GM12878 (cell line): ENCODE measurements at regions not wholly inside any gene's neighbourhood (a gene's known extent, or its start where the extent isn't known, plus 50 kb on each side); places are given as distances from the start of the nearest gene placed in this dataset.

Source experiments
- ATAC-seq: fragments of 200-7000 bp; cut with Tn5 transposase; 3 replicates; pipeline ENCODE4 v1.9.1; 2020; ENCODE audit warnings: mild to moderate bottlenecking, moderate library complexity
- BruUV-seq: library from RNA; stranded (reverse); fragments of 400-500 nt; replicated peaks from 2 replicates; lab custom pipeline; 2021; lab: Mats Ljungman, UMichigan
- CTCF ChIA-PET: fragments of 300-600 bp; sonication (Branson Sonifier 250); formaldehyde crosslinking; extraction: SDS; loops from one replicate; lab custom pipeline; 2021; ENCODE audit warnings: inconsistent platforms; lab: Yijun Ruan, JAX
- POLR2A ChIA-PET: fragments of 350-600 bp; formaldehyde crosslinking; extraction: SDS; loops from one replicate; lab custom pipeline; 2021; ENCODE audit warnings: inconsistent platforms; lab: Charles Lee
- RAD21 ChIA-PET: fragments of 300-600 bp; sonication (Branson Sonifier 250); formaldehyde crosslinking; loops from one replicate; lab custom pipeline; 2023; ENCODE audit warnings: antibody characterized with exemption; ENCODE audit not compliant: unreplicated experiment; lab: Charles Lee
- SMC1A ChIA-PET: fragments of 300-600 bp; sonication (Branson Sonifier 250); formaldehyde crosslinking; loops from one replicate; lab custom pipeline; 2023; ENCODE audit not compliant: unreplicated experiment, uncharacterized antibody; lab: Charles Lee
- DNase-seq: peaks from one replicate; pipeline ENCODE4 v3.0.0-alpha.2; 2011; ENCODE audit warnings: low read depth, low spot score
- FAIRE-seq: peaks from 3 replicates; lab custom pipeline; 2011; peaks lifted over from hg19 to GRCh38; lab: Jason Lieb, UNC
- H2AFZ ChIP-seq: 2 replicates; pipeline ENCODE4 v1.6.0; 2011; ENCODE audit warnings: low read depth, low read length, control low read depth; ENCODE audit not compliant: control insufficient read depth
- H3K27ac ChIP-seq: 2 replicates; pipeline ENCODE4 v1.5.1; 2011; ENCODE audit warnings: control low read depth; ENCODE audit not compliant: control insufficient read depth, insufficient read depth
- H3K27me3 ChIP-seq, 2 experiments: replicated peaks in 1 of 2; 2 replicates each; pipeline versions ENCODE4 v1.6.0 to v1.6.1; 2011; ENCODE audit warnings: low read length in 1 of 2; ENCODE audit not compliant: control insufficient read depth in 2 of 2, insufficient read depth in 2 of 2
- H3K36me3 ChIP-seq, 2 experiments: 2 replicates each; pipeline ENCODE4 v1.5.1; 2011; ENCODE audit warnings: low read length in 1 of 2; ENCODE audit not compliant: control insufficient read depth in 2 of 2, insufficient read depth in 2 of 2
- H3K4me1 ChIP-seq: 2 replicates; pipeline ENCODE4 v1.6.1; 2011; ENCODE audit warnings: mild to moderate bottlenecking, low read length, moderate library complexity, mixed read lengths; ENCODE audit not compliant: control insufficient read depth, insufficient read depth
- H3K4me2 ChIP-seq: 2 replicates; pipeline ENCODE4 v1.6.0; 2011; ENCODE audit warnings: control low read depth; ENCODE audit not compliant: control insufficient read depth, insufficient read depth
- H3K4me3 ChIP-seq: fragments of 200-600 bp; sonication (generic); 2 replicates; pipeline ENCODE4 v1.5.1; 2016
- H3K79me2 ChIP-seq: 2 replicates; pipeline ENCODE4 v1.6.0; 2011; ENCODE audit warnings: low read length; ENCODE audit not compliant: control insufficient read depth, insufficient read depth
- H3K9ac ChIP-seq: 2 replicates; pipeline ENCODE4 v1.8.0; 2011; ENCODE audit warnings: low read length, control low read depth, mixed read lengths; ENCODE audit not compliant: control insufficient read depth, insufficient read depth
- H3K9me3 ChIP-seq: replicated peaks from 3 replicates; pipeline ENCODE4 v1.5.1; 2011; ENCODE audit warnings: mild to moderate bottlenecking, low read length; ENCODE audit not compliant: control insufficient read depth, insufficient read depth
- H4K20me1 ChIP-seq: 2 replicates; pipeline ENCODE4 v1.6.0; 2011; ENCODE audit not compliant: control insufficient read depth, insufficient read depth
- CREB1 ChIP-seq: IDR thresholded peaks from 2 replicates; pipeline ENCODE4 v1.6.1; 2012; ENCODE audit warnings: low read depth, mild to moderate bottlenecking, inconsistent platforms
- DPF2 ChIP-seq: fragments of 450-650 bp; IDR thresholded peaks from 2 replicates; pipeline ENCODE4 v1.6.1; 2017; ENCODE audit warnings: mild to moderate bottlenecking
- FOXM1 ChIP-seq: IDR thresholded peaks from 2 replicates; pipeline ENCODE4 v1.6.1; 2012; ENCODE audit warnings: low read depth, mild to moderate bottlenecking, inconsistent platforms, low read length, moderate library complexity
- GABPA ChIP-seq: IDR thresholded peaks from 2 replicates; pipeline ENCODE4 v1.6.1; 2014; ENCODE audit warnings: antibody characterized with exemption, low read depth, mild to moderate bottlenecking, inconsistent platforms
- HCFC1 ChIP-seq: fragments of 150-350 bp; IDR thresholded peaks from 2 replicates; pipeline ENCODE4 v1.6.1; 2014; ENCODE audit warnings: low read length
- IRF5 ChIP-seq: fragments of 450-650 bp; IDR thresholded peaks from 2 replicates; pipeline ENCODE4 v1.6.1; 2017; ENCODE audit warnings: borderline replicate concordance
- MAX ChIP-seq: IDR thresholded peaks from 2 replicates; pipeline ENCODE4 v1.6.1; 2012; ENCODE audit warnings: low read depth, low read length, improper control_type of control experiment
- NBN ChIP-seq: fragments of 450-650 bp; IDR thresholded peaks from 2 replicates; pipeline ENCODE4 v1.6.1; 2016
- NR2C1 ChIP-seq: fragments of 450-650 bp; IDR thresholded peaks from 2 replicates; pipeline ENCODE4 v1.6.1; 2017; ENCODE audit warnings: antibody characterized with exemption, mild to moderate bottlenecking, moderate library complexity
- PAX5 ChIP-seq: IDR thresholded peaks from 2 replicates; pipeline ENCODE4 v1.6.1; 2011; ENCODE audit warnings: low read depth, low read length, borderline replicate concordance
- PKNOX1 ChIP-seq: fragments of 450-650 bp; IDR thresholded peaks from 2 replicates; pipeline ENCODE4 v1.6.1; 2016; ENCODE audit warnings: mild to moderate bottlenecking
- POLR2A ChIP-seq: IDR thresholded peaks from 2 replicates; pipeline ENCODE4 v1.6.1; 2011; ENCODE audit warnings: low read depth, mild to moderate bottlenecking, low read length
- SIN3A ChIP-seq: IDR thresholded peaks from 2 replicates; pipeline ENCODE4 v1.6.1; 2012; ENCODE audit warnings: low read depth, low read length, improper control_type of control experiment
- SRF ChIP-seq, 2 experiments: IDR thresholded peaks; 2 replicates each; pipeline ENCODE4 v1.6.1; 2011; ENCODE audit warnings: low read depth in 2 of 2, low read length in 2 of 2, mild to moderate bottlenecking in 1 of 2, moderate library complexity in 1 of 2
- STAT1 ChIP-seq: fragments of 450-650 bp; conservative IDR thresholded peaks from 2 replicates; pipeline ENCODE4 v1.6.1; 2014; ENCODE audit warnings: antibody characterized with exemption, mild to moderate bottlenecking
- STAT3 ChIP-seq: IDR thresholded peaks from 2 replicates; pipeline ENCODE4 v1.6.1; 2011; ENCODE audit warnings: low read depth, low read length, improper control_type of control experiment
- ZBTB40 ChIP-seq: fragments of 450-650 bp; IDR thresholded peaks from 2 replicates; pipeline ENCODE4 v1.6.1; 2016; ENCODE audit warnings: mild to moderate bottlenecking, moderate library complexity, borderline replicate concordance
- WGBS: methylation state at CpG from one replicate; pipeline ENCODE4 v1.1.6; 2016; ENCODE audit warnings: low lambda C conversion rate; ENCODE audit not compliant: insufficient replicate concordance, insufficient coverage; ENCODE audit errors: missing lambda C conversion rate; 5-methylcytosine and 5-hydroxymethylcytosine counted together
- in situ Hi-C: fragments of 300-500 bp; cut with MboI; formaldehyde crosslinking; loops from 9 replicates; pipeline ENCODE4 v1.14.3; 2018; ENCODE audit warnings: mixed read lengths
- intact Hi-C: fragments of 100-400 bp; cut with micrococcal nuclease; formaldehyde crosslinking; loops from one replicate; pipeline ENCODE4 v1.14.2; 2022; ENCODE audit not compliant: unreplicated experiment

- Histone ChIP-seq H3K9ac (no peak overlapping the region), H3K9me3 (no peaks in the 10 kb centered on the region), H3K27me3 (no peaks in the 10 kb centered on the region), H3K4me3 (no peak overlapping the region), H3K27ac (no peak overlapping the region), H3K36me3 (no peaks in the 10 kb centered on the region), H3K79me2 (no peaks in the 10 kb centered on the region), H4K20me1 (no peaks in the 10 kb centered on the region), H3K4me2 (no peak overlapping the region), H3K4me1 (no peaks in the 10 kb centered on the region), H2AFZ (no peak overlapping the region)
- TF ChIP-seq HCFC1: no peak
- TF ChIP-seq IRF5: no peak
- TF ChIP-seq POLR2A: no peak
- TF ChIP-seq SIN3A: no peak
- no peak for TF ChIP-seq DPF2
- TF ChIP-seq SRF (IDR thresholded peaks at IDR 0.05; ENCODE audit: low read depth in 2 of 2, low read length in 2 of 2): no peak
- TF ChIP-seq STAT3: no peak
- TF ChIP-seq STAT1: no peak
- TF ChIP-seq GABPA: no peak
- no peak for TF ChIP-seq PKNOX1
- TF ChIP-seq NR2C1: no peak
- TF ChIP-seq NBN: no peak
- no peak for TF ChIP-seq PAX5
- no peak for TF ChIP-seq FOXM1
- no peak for TF ChIP-seq CREB1
- no peak for TF ChIP-seq MAX
- no peak for TF ChIP-seq ZBTB40
- ChIA-PET CTCF (no interaction called here), RAD21 (no interaction called here), SMC1A (no interaction called here), POLR2A (no interaction called here)
- ATAC-seq (no peak), DNase-seq (no peak), FAIRE-seq (no peak)
- in situ Hi-C loops: no loop called here
- intact Hi-C loops: no loop called here
- BruUV-seq: no TSS peak
- 0% methylated on average over 1 of the region's 1 CpG for WGBS
Observed at GRCh38 chr3:14333215-14333614, 69.2 kb upstream of the SLC6A6 start.
